Left lung (tissue), 4 donors: ENCODE measurements at regions not wholly inside any gene's neighbourhood (a gene's known extent, or its start where the extent isn't known, plus 50 kb on each side); places are given as distances from the start of the nearest gene placed in this dataset.
A peak's percentile ranks its signal among the peaks of the same experiment; 100 is the strongest.

Source experiments
- ATAC-seq: fragments of 200-7000 bp; cut with Tn5 transposase; one replicate; pipeline ENCODE4 v1.9.1; 2020; ENCODE audit warnings: moderate library complexity
- DNase-seq, 4 donors: peaks; one replicate each; pipeline ENCODE4 v3.0.0-alpha.2; 2013 to 2020
- H3K27ac ChIP-seq, 2 donors: fragments of 200-600 bp; sonication (generic) in 1 of 2; one replicate each; pipeline versions ENCODE4 v1.5.0 to v1.8.0; 2020 to 2021
- H3K27me3 ChIP-seq, 2 donors: fragments of 200-600 bp; sonication (generic) in 1 of 2; one replicate each; pipeline versions ENCODE4 v1.5.0 to v1.8.0; 2020 to 2021
- H3K36me3 ChIP-seq, 2 donors: fragments of 200-600 bp; sonication (generic) in 1 of 2; one replicate each; pipeline versions ENCODE4 v1.5.0 to v1.8.0; 2020 to 2021
- H3K4me1 ChIP-seq, 2 donors: fragments of 200-600 bp; one replicate each; pipeline ENCODE4 v1.8.0; 2021
- H3K4me3 ChIP-seq, 2 donors: fragments of 200-600 bp; sonication (generic) in 1 of 2; one replicate each; pipeline versions ENCODE4 v1.5.0 to v1.8.0; 2020 to 2021; ENCODE audit warnings: mild to moderate bottlenecking in 1 of 2
- H3K9me3 ChIP-seq, 2 donors: fragments of 200-600 bp; sonication (generic) in 1 of 2; one replicate each; pipeline versions ENCODE4 v1.5.0 to v1.8.0; 2020 to 2021
- intact Hi-C, 2 donors: fragments of 100-400 bp; cut with DNase I; formaldehyde crosslinking; loops; one replicate each; pipeline versions ENCODE4 v1.11.2 to v1.14.2; 2022
- TF ChIP-seq, protein P1 (sequence below), 2 donors: fragments of 200-600 bp; sonication (generic) in 1 of 2; IDR thresholded peaks; one replicate each; pipeline versions ENCODE4 v1.5.0 to v1.8.0; 2021; ENCODE audit warnings: antibody characterized with exemption in 2 of 2
- donor health status: DM: no; HTN: yes; CAD: no.
- donor health status: DM: no; HTN: no; CAD: no.

DNA sequence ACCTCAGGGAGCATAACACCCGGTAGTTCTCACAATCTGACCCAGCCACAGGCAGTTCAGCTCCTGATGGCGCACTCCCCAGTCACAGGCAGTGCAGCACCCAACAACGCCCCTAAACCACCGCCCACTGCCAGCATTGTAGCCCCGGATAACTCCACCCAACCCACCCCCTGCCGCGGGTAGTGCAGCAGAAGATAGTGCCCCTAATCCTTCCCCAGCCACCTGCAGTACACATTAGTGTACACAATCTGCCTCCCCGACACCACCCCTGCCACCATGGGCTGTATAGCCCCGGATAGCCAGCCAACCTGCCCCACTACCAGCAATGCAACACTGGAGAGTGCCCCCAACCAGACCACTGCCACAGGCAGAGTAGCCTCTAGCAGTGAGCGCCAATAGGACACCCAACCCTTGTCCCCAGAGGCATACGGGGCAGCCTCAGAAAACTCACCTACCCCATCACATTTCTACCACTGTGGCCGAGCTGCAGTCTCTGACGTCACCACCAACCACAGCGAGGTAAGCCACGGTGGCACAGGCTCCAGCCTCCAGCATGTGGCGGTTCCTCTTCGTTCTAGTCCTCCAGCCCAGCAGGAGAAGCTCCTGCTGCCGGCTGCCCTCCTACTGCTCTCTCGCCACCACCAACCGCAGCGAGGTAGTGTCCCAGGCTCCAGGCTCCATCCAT lies 877.3 kb downstream of the KCNJ18 start:
- TF ChIP-seq, protein P1, sequence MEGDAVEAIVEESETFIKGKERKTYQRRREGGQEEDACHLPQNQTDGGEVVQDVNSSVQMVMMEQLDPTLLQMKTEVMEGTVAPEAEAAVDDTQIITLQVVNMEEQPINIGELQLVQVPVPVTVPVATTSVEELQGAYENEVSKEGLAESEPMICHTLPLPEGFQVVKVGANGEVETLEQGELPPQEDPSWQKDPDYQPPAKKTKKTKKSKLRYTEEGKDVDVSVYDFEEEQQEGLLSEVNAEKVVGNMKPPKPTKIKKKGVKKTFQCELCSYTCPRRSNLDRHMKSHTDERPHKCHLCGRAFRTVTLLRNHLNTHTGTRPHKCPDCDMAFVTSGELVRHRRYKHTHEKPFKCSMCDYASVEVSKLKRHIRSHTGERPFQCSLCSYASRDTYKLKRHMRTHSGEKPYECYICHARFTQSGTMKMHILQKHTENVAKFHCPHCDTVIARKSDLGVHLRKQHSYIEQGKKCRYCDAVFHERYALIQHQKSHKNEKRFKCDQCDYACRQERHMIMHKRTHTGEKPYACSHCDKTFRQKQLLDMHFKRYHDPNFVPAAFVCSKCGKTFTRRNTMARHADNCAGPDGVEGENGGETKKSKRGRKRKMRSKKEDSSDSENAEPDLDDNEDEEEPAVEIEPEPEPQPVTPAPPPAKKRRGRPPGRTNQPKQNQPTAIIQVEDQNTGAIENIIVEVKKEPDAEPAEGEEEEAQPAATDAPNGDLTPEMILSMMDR (IDR thresholded peaks at IDR 0.05), result no peak
- DNase-seq (peak in 1 of 4 donors; percentile 39), ATAC-seq (no peak)
- H3K36me3 ChIP-seq, result no peaks in the 10 kb centered on the region
- H3K4me3 ChIP-seq, result no peak overlapping the region
- intact Hi-C loops, result no loop called here
- H3K27ac ChIP-seq, result no peak overlapping the region
- H3K4me1 ChIP-seq, result no peaks in the 10 kb centered on the region
- peaks cover 4 to 15% of the 10 kb centered on the region in 2 donors for H3K9me3 ChIP-seq
- no peaks in the 10 kb centered on the region for H3K27me3 ChIP-seq

DNA sequence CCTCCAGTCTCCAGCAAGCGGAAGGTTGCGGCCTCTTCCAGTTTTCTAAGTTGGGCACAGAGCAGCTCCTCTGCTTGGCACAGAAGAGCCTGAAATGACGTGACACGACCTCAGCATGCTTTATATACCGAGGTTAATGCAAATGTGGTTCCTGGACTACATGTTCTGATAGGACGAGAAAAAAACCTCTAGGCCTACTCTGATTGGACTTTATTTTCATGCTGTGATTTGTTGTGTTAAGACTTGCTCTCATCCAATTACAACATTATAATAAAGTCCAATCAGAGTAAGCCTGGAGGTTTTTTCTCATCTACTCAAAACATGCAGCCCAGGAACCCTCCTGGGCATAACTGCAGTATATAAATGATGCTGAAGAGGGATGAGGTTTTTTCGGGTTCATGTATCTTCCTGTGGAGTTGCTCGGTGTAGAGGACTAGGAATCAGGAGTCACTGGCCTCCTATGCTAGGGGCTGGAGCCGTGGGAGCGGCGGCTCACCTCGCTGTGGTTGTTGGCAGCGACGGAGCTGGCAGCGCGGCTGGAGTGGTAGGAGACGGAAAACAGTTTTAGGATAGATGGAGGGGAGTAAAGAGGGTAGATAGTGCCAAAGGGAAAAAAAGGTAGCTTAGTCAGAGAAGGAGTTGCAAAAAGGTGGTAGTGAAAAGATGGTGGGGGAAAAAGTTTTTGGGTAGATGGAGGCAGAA lies 878.0 kb downstream of the KCNJ18 start:
- ATAC-seq, result no peak
- no peaks in the 10 kb centered on the region for H3K4me1 ChIP-seq
- no peak overlapping the region for H3K4me3 ChIP-seq
- TF ChIP-seq, protein P1 (IDR thresholded peaks at IDR 0.05), result no peak
- intact Hi-C loops, result no loop called here
- no peak overlapping the region for H3K27ac ChIP-seq
- no peaks in the 10 kb centered on the region for H3K36me3 ChIP-seq
- no peaks in the 10 kb centered on the region for H3K27me3 ChIP-seq
- peaks cover 4 to 15% of the 10 kb centered on the region in 2 donors for H3K9me3 ChIP-seq
- peak in 1 of 4 donors; percentile 55 for DNase-seq

GRCh38 chr17:22599322-22599721 lies 907.0 kb downstream of the KCNJ18 start:
- H3K27ac ChIP-seq, result no peak overlapping the region
- no peak overlapping the region for H3K4me3 ChIP-seq
- TF ChIP-seq, protein P1 (IDR thresholded peaks at IDR 0.05), result no peak
- no peaks in the 10 kb centered on the region for H3K36me3 ChIP-seq
- no peaks in the 10 kb centered on the region for H3K9me3 ChIP-seq
- ATAC-seq (no peak), DNase-seq (no peak)
- intact Hi-C loops, result no loop called here
- no peaks in the 10 kb centered on the region for H3K4me1 ChIP-seq
- H3K27me3 ChIP-seq, result no peaks in the 10 kb centered on the region

GRCh38 chr17:22600644-22601298 lies 908.4 kb downstream of the KCNJ18 start:
- ATAC-seq (no peak), DNase-seq (peak in 1 of 4 donors; percentile 2)
- Histone ChIP-seq H3K36me3 (no peaks in the 10 kb centered on the region), H3K4me1 (no peaks in the 10 kb centered on the region), H3K4me3 (no peak overlapping the region), H3K27me3 (no peaks in the 10 kb centered on the region), H3K9me3 (no peaks in the 10 kb centered on the region), H3K27ac (no peak overlapping the region)
- intact Hi-C loops, result no loop called here
- TF ChIP-seq, protein P1 (IDR thresholded peaks at IDR 0.05), result no peak
